ENCODE measurements at regions not wholly inside any gene's neighbourhood (a gene's known extent, or its start where the extent isn't known, plus 50 kb on each side); places are given as distances from the start of the nearest gene placed in this dataset.

DNA sequence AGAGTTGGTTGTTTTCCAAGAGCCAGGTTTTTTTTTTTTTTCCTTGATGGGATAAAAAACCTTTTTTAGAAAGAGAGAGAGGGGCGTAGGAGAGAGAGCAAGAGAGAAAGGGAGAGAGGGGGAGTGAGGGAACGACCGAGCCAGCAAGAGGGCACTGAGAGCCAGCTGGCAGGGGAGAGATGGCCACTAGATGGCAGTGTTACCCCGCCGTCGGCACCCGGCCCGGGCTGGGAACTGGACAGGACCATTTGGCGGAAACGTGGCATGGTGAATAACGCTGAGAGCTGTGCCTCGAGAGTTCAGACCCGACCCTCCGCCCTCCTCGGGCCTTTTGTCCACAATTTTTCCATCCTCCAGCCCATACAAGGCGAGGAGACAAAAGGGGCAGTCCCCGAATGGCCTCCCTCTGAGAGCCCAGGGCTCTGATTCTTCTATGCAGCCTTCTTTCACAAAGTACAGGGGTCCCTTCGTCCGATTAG is 286.7 kb upstream of the VRK2 start (continued):
- TF ChIP-seq, protein P1, sequence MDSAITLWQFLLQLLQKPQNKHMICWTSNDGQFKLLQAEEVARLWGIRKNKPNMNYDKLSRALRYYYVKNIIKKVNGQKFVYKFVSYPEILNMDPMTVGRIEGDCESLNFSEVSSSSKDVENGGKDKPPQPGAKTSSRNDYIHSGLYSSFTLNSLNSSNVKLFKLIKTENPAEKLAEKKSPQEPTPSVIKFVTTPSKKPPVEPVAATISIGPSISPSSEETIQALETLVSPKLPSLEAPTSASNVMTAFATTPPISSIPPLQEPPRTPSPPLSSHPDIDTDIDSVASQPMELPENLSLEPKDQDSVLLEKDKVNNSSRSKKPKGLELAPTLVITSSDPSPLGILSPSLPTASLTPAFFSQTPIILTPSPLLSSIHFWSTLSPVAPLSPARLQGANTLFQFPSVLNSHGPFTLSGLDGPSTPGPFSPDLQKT (CRISPR knock-in tag; IDR thresholded peaks at IDR 0.05; ENCODE audit: borderline replicate concordance), result no peak
- TF ChIP-seq IRX3 (CRISPR knock-in tag; IDR thresholded peaks at IDR 0.05; ENCODE audit: borderline replicate concordance, low read depth) (no peak), ZNF547 (CRISPR knock-in tag; IDR thresholded peaks at IDR 0.05) (0 out of 2 replicates have a peak, but pooled peaks have one; percentile 35), ZSCAN25 (CRISPR knock-in tag; IDR thresholded peaks at IDR 0.05) (no peak), ZNF3 (CRISPR knock-in tag; IDR thresholded peaks at IDR 0.05) (no peak), KLF15 (CRISPR knock-in tag; IDR thresholded peaks at IDR 0.05; ENCODE audit: borderline replicate concordance) (no peak), ZNF674 (CRISPR knock-in tag; IDR thresholded peaks at IDR 0.05; ENCODE audit: low read depth) (no peak), ZKSCAN1 (IDR thresholded peaks at IDR 0.05; ENCODE audit: low read length) (no peak), CENPX (CRISPR knock-in tag; IDR thresholded peaks at IDR 0.05) (no peak), PHF20 (CRISPR knock-in tag; IDR thresholded peaks at IDR 0.05) (no peak), ZNF570 (CRISPR knock-in tag; IDR thresholded peaks at IDR 0.05; ENCODE audit: borderline replicate concordance) (no peak), SMAD3 (CRISPR knock-in tag; IDR thresholded peaks at IDR 0.05) (peak; percentile 71; the same call in 1 of the 2 replicates), REL (CRISPR knock-in tag; conservative IDR thresholded peaks at IDR 0.05) (no peak), HDAC6 (IDR thresholded peaks at IDR 0.05; ENCODE audit: low read depth, low read length) (no peak), ZNF230 (CRISPR knock-in tag; IDR thresholded peaks at IDR 0.05) (no peak), ZNF589 (CRISPR knock-in tag; conservative IDR thresholded peaks at IDR 0.05) (no peak), ZNF883 (CRISPR knock-in tag; IDR thresholded peaks at IDR 0.05; ENCODE audit: not compliant biosample characterization) (peak; percentile 24), NFE2 (CRISPR knock-in tag; IDR thresholded peaks at IDR 0.05) (no peak), MEIS1 (CRISPR knock-in tag; IDR thresholded peaks at IDR 0.05; ENCODE audit: borderline replicate concordance) (0 out of 2 replicates have a peak, but pooled peaks have one; percentile 33), GFI1 (CRISPR knock-in tag; IDR thresholded peaks at IDR 0.05; ENCODE audit: borderline replicate concordance) (no peak), AKAP8 (CRISPR knock-in tag; IDR thresholded peaks at IDR 0.05) (no peak), ZBTB7A (CRISPR knock-in tag; IDR thresholded peaks at IDR 0.05) (no peak), RXRB (CRISPR knock-in tag; IDR thresholded peaks at IDR 0.05; ENCODE audit: borderline replicate concordance) (no peak)
- TF ChIP-seq, protein P2, sequence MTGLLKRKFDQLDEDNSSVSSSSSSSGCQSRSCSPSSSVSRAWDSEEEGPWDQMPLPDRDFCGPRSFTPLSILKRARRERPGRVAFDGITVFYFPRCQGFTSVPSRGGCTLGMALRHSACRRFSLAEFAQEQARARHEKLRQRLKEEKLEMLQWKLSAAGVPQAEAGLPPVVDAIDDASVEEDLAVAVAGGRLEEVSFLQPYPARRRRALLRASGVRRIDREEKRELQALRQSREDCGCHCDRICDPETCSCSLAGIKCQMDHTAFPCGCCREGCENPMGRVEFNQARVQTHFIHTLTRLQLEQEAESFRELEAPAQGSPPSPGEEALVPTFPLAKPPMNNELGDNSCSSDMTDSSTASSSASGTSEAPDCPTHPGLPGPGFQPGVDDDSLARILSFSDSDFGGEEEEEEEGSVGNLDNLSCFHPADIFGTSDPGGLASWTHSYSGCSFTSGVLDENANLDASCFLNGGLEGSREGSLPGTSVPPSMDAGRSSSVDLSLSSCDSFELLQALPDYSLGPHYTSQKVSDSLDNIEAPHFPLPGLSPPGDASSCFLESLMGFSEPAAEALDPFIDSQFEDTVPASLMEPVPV (CRISPR knock-in tag; IDR thresholded peaks at IDR 0.05), result no peak
- TF ChIP-seq, protein P3, sequence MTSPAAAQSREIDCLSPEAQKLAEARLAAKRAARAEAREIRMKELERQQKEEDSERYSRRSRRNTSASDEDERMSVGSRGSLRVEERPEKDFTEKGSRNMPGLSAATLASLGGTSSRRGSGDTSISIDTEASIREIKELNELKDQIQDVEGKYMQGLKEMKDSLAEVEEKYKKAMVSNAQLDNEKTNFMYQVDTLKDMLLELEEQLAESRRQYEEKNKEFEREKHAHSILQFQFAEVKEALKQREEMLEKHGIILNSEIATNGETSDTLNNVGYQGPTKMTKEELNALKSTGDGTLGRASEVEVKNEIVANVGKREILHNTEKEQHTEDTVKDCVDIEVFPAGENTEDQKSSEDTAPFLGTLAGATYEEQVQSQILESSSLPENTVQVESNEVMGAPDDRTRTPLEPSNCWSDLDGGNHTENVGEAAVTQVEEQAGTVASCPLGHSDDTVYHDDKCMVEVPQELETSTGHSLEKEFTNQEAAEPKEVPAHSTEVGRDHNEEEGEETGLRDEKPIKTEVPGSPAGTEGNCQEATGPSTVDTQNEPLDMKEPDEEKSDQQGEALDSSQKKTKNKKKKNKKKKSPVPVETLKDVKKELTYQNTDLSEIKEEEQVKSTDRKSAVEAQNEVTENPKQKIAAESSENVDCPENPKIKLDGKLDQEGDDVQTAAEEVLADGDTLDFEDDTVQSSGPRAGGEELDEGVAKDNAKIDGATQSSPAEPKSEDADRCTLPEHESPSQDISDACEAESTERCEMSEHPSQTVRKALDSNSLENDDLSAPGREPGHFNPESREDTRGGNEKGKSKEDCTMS (CRISPR knock-in tag; conservative IDR thresholded peaks at IDR 0.05), result no peak
- TF ChIP-seq, protein P4, sequence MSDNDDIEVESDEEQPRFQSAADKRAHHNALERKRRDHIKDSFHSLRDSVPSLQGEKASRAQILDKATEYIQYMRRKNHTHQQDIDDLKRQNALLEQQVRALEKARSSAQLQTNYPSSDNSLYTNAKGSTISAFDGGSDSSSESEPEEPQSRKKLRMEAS (IDR thresholded peaks at IDR 0.05), result peak; percentile 65
